ENCODE measurements at regions not wholly inside any gene's neighbourhood (a gene's known extent, or its start where the extent isn't known, plus 50 kb on each side); places are given as distances from the start of the nearest gene placed in this dataset.

GRCh38 chr6:137590684-137591083 lies 96.5 kb upstream of the OLIG3 start:
- no peak overlapping the region for H3K4me3 ChIP-seq (ENCODE audit: low read depth, poor library complexity, severe bottlenecking)
- intact Hi-C loops (cut with DNase I; ENCODE audit: low total_unique reads), result no loop called here
- no peak for TF ChIP-seq POLR2A (IDR thresholded peaks at IDR 0.05)
- no peak for TF ChIP-seq CTCF (IDR thresholded peaks at IDR 0.05)
- DNase-seq (ENCODE audit: low spot score in 2 of 2), result no peak

GRCh38 chr6:137601471-137601870 lies 107.3 kb upstream of the OLIG3 start:
- 68 to 80% methylated on average over 4 of the region's 4 CpGs for WGBS, 2 donors
- H3K4me3 ChIP-seq (ENCODE audit: low read depth, poor library complexity, severe bottlenecking), result no peak overlapping the region
- no peak for TF ChIP-seq POLR2A (IDR thresholded peaks at IDR 0.05)
- TF ChIP-seq CTCF (IDR thresholded peaks at IDR 0.05), result no peak
- intact Hi-C loops (cut with DNase I; ENCODE audit: low total_unique reads), result no loop called here
- no peak for DNase-seq (ENCODE audit: low spot score in 2 of 2)

- no peak overlapping the region for H3K4me3 ChIP-seq (ENCODE audit: low read depth, poor library complexity, severe bottlenecking)
- DNase-seq (ENCODE audit: low spot score in 2 of 2), result no peak
- 35 to 39% methylated on average over 9 of the region's 9 CpGs for WGBS, 2 donors
- intact Hi-C loops (cut with DNase I; ENCODE audit: low total_unique reads), result no loop called here
- TF ChIP-seq CTCF (IDR thresholded peaks at IDR 0.05), result no peak
Observed at GRCh38 chr6:137602313-137603197, 108.4 kb upstream of the OLIG3 start.

- intact Hi-C loops (cut with DNase I; ENCODE audit: low total_unique reads), result no loop called here
- WGBS, 2 donors, result 87 to 89% methylated on average over 2 of the region's 2 CpGs
- H3K4me3 ChIP-seq (ENCODE audit: low read depth, poor library complexity, severe bottlenecking), result no peak overlapping the region
- DNase-seq (ENCODE audit: low spot score in 2 of 2), result no peak
- no peak for TF ChIP-seq POLR2A (IDR thresholded peaks at IDR 0.05)
- TF ChIP-seq CTCF (IDR thresholded peaks at IDR 0.05), result no peak
Observed at GRCh38 chr6:137610702-137611101, 116.5 kb upstream of the OLIG3 start.

GRCh38 chr6:137623293-137623692 lies 129.1 kb upstream of the OLIG3 start:
- intact Hi-C loops (cut with DNase I; ENCODE audit: low total_unique reads), result no loop called here
- no peak for DNase-seq (ENCODE audit: low spot score in 2 of 2)
- WGBS, 2 donors, result 54 to 65% methylated on average over 4 of the region's 4 CpGs
- TF ChIP-seq POLR2A (IDR thresholded peaks at IDR 0.05) (no peak), CTCF (IDR thresholded peaks at IDR 0.05) (no peak)
- H3K4me3 ChIP-seq (ENCODE audit: low read depth, poor library complexity, severe bottlenecking), result no peak overlapping the region

Data from lower leg skin (tissue), 4 donors.